CD4-positive, alpha-beta T cell treated with Interferon gamma for 1 hour (primary cell): ENCODE measurements at regions not wholly inside any gene's neighbourhood (a gene's known extent, or its start where the extent isn't known, plus 50 kb on each side); places are given as distances from the start of the nearest gene placed in this dataset.

Source experiments
- DNase-seq: peaks from one replicate; pipeline ENCODE4 v3.0.0-alpha.2; 2020

- no peak for DNase-seq
Observed at GRCh38 chr2:240349133-240350005, 86.1 kb upstream of the GPC1 start.

GRCh38 chr2:240350006-240350355 is 85.5 kb upstream of the GPC1 start:
- no peak for DNase-seq

GRCh38 chr2:240350696-240351087 is 84.8 kb upstream of the GPC1 start:
- no peak for DNase-seq

GRCh38 chr2:240351088-240351741 is 84.2 kb upstream of the GPC1 start:
- no peak for DNase-seq

- no peak for DNase-seq
Observed at GRCh38 chr2:240351826-240352426, 83.5 kb upstream of the GPC1 start.

- no peak for DNase-seq
Observed at GRCh38 chr2:240353086-240353798, 82.2 kb upstream of the GPC1 start.

GRCh38 chr2:240353944-240354343 is 81.5 kb upstream of the GPC1 start:
- no peak for DNase-seq

GRCh38 chr2:240355001-240355891 is 80.2 kb upstream of the GPC1 start:
- no peak for DNase-seq

GRCh38 chr2:240355962-240356361 is 79.5 kb upstream of the GPC1 start:
- DNase-seq, result no peak

- no peak for DNase-seq
Observed at GRCh38 chr2:240356700-240357640, 78.5 kb upstream of the GPC1 start.

GRCh38 chr2:240357641-240358012 is 77.8 kb upstream of the GPC1 start:
- DNase-seq, result no peak

GRCh38 chr2:240358080-240358479 is 77.4 kb upstream of the GPC1 start:
- no peak for DNase-seq

- DNase-seq, result no peak
Observed at GRCh38 chr2:240358821-240359397, 76.6 kb upstream of the GPC1 start.

GRCh38 chr2:240359695-240360094 is 75.8 kb upstream of the GPC1 start:
- DNase-seq, result no peak

- DNase-seq, result no peak
Observed at GRCh38 chr2:240360645-240361475, 74.6 kb upstream of the GPC1 start.

GRCh38 chr2:240362216-240362755 is 73.2 kb upstream of the GPC1 start:
- DNase-seq, result no peak

GRCh38 chr2:240362826-240363745 is 72.4 kb upstream of the GPC1 start:
- DNase-seq, result no peak
